Upper lobe of left lung (tissue), 4 donors: ENCODE measurements at regions not wholly inside any gene's neighbourhood (a gene's known extent, or its start where the extent isn't known, plus 50 kb on each side); places are given as distances from the start of the nearest gene placed in this dataset.

Experiments
- CTCF ChIP-seq, 6 experiments: fragments of 450-650 bp in 4 of 6; fragments of 200-600 bp in 2 of 6; sonication (generic) in 2 of 6; IDR thresholded peaks; one replicate each; pipeline ENCODE4 v1.5.1; 2016 to 2019; ENCODE audit warnings: antibody characterized with exemption in 6 of 6
- POLR2A ChIP-seq, 4 donors: fragments of 450-650 bp; IDR thresholded peaks; one replicate each; pipeline ENCODE4 v1.5.1; 2016 to 2017; ENCODE audit warnings: antibody characterized with exemption in 4 of 4, mild to moderate bottlenecking in 2 of 4
- POLR2AphosphoS5 ChIP-seq, 2 donors: sonication (generic); formaldehyde crosslinking; IDR thresholded peaks; one replicate each; pipeline ENCODE4 v1.5.1; 2017; ENCODE audit warnings: antibody characterized with exemption in 2 of 2

GRCh38 chr5:175328687-175329086, 115.3 kb downstream of the DRD1 start:
- TF ChIP-seq CTCF (IDR thresholded peaks at IDR 0.05) (no peak), POLR2A (IDR thresholded peaks at IDR 0.05) (no peak), POLR2AphosphoS5 (IDR thresholded peaks at IDR 0.05) (no peak)
